Adrenal gland (tissue), 9 donors: ENCODE measurements at regions not wholly inside any gene's neighbourhood (a gene's known extent, or its start where the extent isn't known, plus 50 kb on each side); places are given as distances from the start of the nearest gene placed in this dataset.

Experiments
- DNase-seq, 7 donors: peaks; one replicate each; pipeline ENCODE4 v3.0.0-alpha.2; 2019 to 2020
- H3K27ac ChIP-seq, 5 donors: fragments of 200-600 bp; sonication (generic) in 4 of 5; 1 replicate in 3 of 5; 2 replicates in 2 of 5; pipeline versions ENCODE4 v1.5.1 to v1.8.0; 2016 to 2020; ENCODE audit warnings: mild to moderate bottlenecking in 1 of 5
- H3K27me3 ChIP-seq: fragments of 200-600 bp; 2 replicates; pipeline ENCODE4 v1.8.0; 2021
- H3K36me3 ChIP-seq, 2 donors: fragments of 200-600 bp; replicated peaks in 1 of 2; 1 replicate in 1 of 2; 2 replicates in 1 of 2; pipeline versions ENCODE4 v1.5.1 to v1.8.0; 2018 to 2022
- H3K4me1 ChIP-seq, 2 donors: fragments of 200-600 bp; replicated peaks in 1 of 2; 1 replicate in 1 of 2; 2 replicates in 1 of 2; pipeline versions ENCODE4 v1.5.1 to v1.8.0; 2018 to 2021
- H3K4me3 ChIP-seq, 4 donors: fragments of 200-600 bp; sonication (generic) in 3 of 4; one replicate each; pipeline ENCODE4 v1.5.1; 2016 to 2018
- H3K9me3 ChIP-seq, 3 donors: fragments of 200-600 bp; sonication (generic) in 1 of 3; replicated peaks in 1 of 3; 1 replicate in 2 of 3; 2 replicates in 1 of 3; pipeline versions ENCODE4 v1.5.1 to v1.8.0; 2016 to 2021
- CTCF ChIP-seq, 6 experiments: fragments of 450-650 bp in 4 of 6; fragments of 200-600 bp in 2 of 6; sonication (generic) in 1 of 6; IDR thresholded peaks; 1 replicate in 5 of 6; 2 replicates in 1 of 6; pipeline versions ENCODE4 v1.5.1 to v1.8.0; 2016 to 2021; ENCODE audit warnings: antibody characterized with exemption in 6 of 6, mild to moderate bottlenecking in 2 of 6, moderate library complexity in 1 of 6
- POLR2A ChIP-seq, 2 donors: fragments of 450-650 bp; IDR thresholded peaks; one replicate each; pipeline ENCODE4 v1.6.1; 2017; ENCODE audit warnings: antibody characterized with exemption in 2 of 2, mild to moderate bottlenecking in 2 of 2, moderate library complexity in 1 of 2
- WGBS, 4 donors: extraction: QIAGEN DNeasy Blood & Tissue Kit in 2 of 4; methylation state at CpG; one replicate each; pipeline versions ENCODE4 v1.1.5 to v1.1.7; 2013 to 2017; 5-methylcytosine and 5-hydroxymethylcytosine counted together
- intact Hi-C, 2 donors: fragments of 100-400 bp; cut with DNase I; formaldehyde crosslinking; loops; one replicate each; pipeline versions ENCODE4 v1.14.1 to v1.15.0; 2022 to 2023
- donor health status: healthy with polysubstance abuse.
- donor health status: Bipolar disorder and iron deficiency.
- donor health status: DM: yes; HTN: yes; CAD: no.
- donor health status: DM: no; HTN: no; CAD: no.
- donor health status: DM: no; HTN: no; CAD: no.

DNA sequence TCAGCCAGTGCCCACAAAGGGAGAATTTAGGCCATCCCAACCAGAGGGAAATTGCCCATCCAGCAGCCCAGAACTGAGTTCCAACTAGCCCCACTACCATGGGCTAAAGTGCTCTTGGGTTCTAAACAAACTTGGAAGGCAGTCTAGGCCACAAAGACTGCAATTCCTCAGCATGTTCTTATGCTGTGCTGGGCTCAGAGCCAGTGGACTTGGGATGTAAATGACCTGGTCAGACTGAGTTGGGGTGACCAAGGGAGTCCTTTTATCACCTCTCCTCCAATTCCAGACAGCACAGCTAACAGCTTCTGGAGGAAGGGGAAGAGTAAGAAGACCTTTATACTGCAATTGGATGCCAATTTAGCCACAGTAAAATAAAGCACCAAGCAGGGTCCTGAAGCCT is 607.2 kb upstream of the KCND2 start:
- intact Hi-C loops, result no loop called here
- no peak for DNase-seq
- no peaks in the 10 kb centered on the region for H3K4me1 ChIP-seq
- peaks cover 0 to 9% (median 0%) of the 10 kb centered on the region in 3 donors for H3K9me3 ChIP-seq
- no peak overlapping the region for H3K27ac ChIP-seq
- no peak overlapping the region for H3K4me3 ChIP-seq
- H3K36me3 ChIP-seq, result no peaks in the 10 kb centered on the region
- no peaks in the 10 kb centered on the region for H3K27me3 ChIP-seq
- TF ChIP-seq CTCF (IDR thresholded peaks at IDR 0.05), result no peak
- no peak for TF ChIP-seq POLR2A (IDR thresholded peaks at IDR 0.05)

DNA sequence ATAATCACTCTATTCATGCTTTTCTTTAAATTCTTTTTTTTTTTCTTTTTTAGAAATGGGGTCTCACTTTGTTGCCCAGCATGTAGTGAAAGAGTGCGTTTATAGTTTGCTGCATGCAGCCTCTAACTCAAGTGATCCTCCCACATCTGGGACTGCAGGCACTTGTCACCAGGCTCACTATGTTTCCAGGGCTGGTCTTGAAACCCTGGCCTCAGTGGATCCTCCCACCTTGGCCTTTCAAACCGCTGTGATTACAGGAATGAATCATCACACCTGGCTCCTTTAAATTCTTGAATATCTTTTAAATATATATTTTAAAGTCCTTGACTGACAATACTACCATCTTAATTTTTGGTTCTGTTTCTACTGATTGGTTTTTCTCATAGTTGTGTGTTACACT is 591.6 kb upstream of the KCND2 start:
- TF ChIP-seq CTCF (IDR thresholded peaks at IDR 0.05) (no peak), POLR2A (IDR thresholded peaks at IDR 0.05) (no peak)
- Histone ChIP-seq H3K4me3 (no peak overlapping the region), H3K9me3 (no peaks in the 10 kb centered on the region), H3K36me3 (no peaks in the 10 kb centered on the region), H3K27me3 (no peaks in the 10 kb centered on the region), H3K27ac (no peak overlapping the region), H3K4me1 (no peaks in the 10 kb centered on the region)
- no peak for DNase-seq
- WGBS, 4 donors, result 63 to 83% (median 74%) methylated on average over 2 of the region's 2 CpGs
- intact Hi-C loops, result no loop called here

DNA sequence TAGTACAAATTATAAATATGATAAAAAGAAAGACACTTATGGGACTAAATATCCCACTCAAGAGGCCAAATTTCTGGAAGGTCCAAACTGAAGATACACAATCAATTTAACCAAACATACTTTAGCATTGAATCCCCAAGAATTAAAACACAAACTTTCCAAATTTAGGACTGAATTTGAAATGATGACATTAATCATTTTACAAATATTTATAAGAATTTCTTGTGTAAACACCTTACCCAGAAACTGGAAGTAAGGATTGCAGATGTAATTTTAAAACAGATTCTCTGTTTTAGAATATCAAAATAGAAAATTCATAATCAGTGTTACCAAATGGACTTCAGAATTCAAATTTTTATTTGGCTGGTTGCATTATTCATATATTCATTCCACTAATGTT is 588.2 kb upstream of the KCND2 start:
- Histone ChIP-seq H3K4me1 (no peaks in the 10 kb centered on the region), H3K36me3 (no peaks in the 10 kb centered on the region), H3K27ac (no peak overlapping the region), H3K9me3 (no peaks in the 10 kb centered on the region), H3K4me3 (no peak overlapping the region), H3K27me3 (no peaks in the 10 kb centered on the region)
- DNase-seq, result no peak
- TF ChIP-seq CTCF (IDR thresholded peaks at IDR 0.05) (no peak), POLR2A (IDR thresholded peaks at IDR 0.05) (no peak)
- intact Hi-C loops, result no loop called here

DNA sequence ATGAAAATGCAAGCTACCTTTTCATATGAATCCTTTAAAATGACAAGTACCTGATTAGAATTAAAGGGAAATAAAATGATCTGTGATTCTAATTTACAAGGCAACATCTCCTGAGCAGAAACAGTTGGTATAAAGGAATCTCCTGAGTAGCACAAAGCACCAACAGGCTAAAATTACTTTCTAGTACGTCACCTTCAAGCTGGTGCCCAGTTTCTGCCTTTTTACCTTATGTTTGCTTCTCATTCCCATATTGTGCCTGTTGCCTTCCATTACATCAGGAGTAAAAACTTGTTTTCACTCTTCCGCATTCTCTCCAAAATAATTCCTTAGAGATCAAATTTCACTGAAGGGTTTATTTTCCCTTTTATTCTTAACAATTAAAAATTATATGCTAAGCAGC is 587.1 kb upstream of the KCND2 start:
- Histone ChIP-seq H3K4me3 (no peak overlapping the region), H3K27me3 (no peaks in the 10 kb centered on the region), H3K36me3 (no peaks in the 10 kb centered on the region), H3K4me1 (no peaks in the 10 kb centered on the region), H3K27ac (no peak overlapping the region), H3K9me3 (no peaks in the 10 kb centered on the region)
- intact Hi-C loops, result no loop called here
- no peak for DNase-seq
- 83 to 93% (median 88%) methylated on average over 2 of the region's 2 CpGs for WGBS, 4 donors
- TF ChIP-seq POLR2A (IDR thresholded peaks at IDR 0.05) (no peak), CTCF (IDR thresholded peaks at IDR 0.05) (no peak)
